PC-3 (cell line): ENCODE measurements at regions not wholly inside any gene's neighbourhood (a gene's known extent, or its start where the extent isn't known, plus 50 kb on each side); places are given as distances from the start of the nearest gene placed in this dataset.

Source experiments
- ATAC-seq: fragments of 200-7000 bp; cut with Tn5 transposase; 2 replicates; pipeline ENCODE4 v1.9.1; 2020; ENCODE audit warnings: mild to moderate bottlenecking, moderate library complexity
- BruUV-seq: library from RNA; stranded (reverse); fragments of 400-500 nt; replicated peaks from 2 replicates; lab custom pipeline; 2021; lab: Mats Ljungman, UMichigan
- CTCF ChIA-PET: fragments of 300-600 bp; sonication (Branson Sonifier 250); formaldehyde crosslinking; loops from one replicate; lab custom pipeline; 2022; ENCODE audit warnings: antibody characterized with exemption; lab: Charles Lee
- POLR2A ChIA-PET: fragments of 300-600 bp; sonication (Branson Sonifier 250); formaldehyde crosslinking; loops from one replicate; lab custom pipeline; 2022; ENCODE audit warnings: antibody characterized with exemption; ENCODE audit not compliant: unreplicated experiment; lab: Charles Lee
- DNase-seq: peaks from one replicate; pipeline ENCODE4 v3.0.0-alpha.2; 2015
- H2AFZ ChIP-seq: fragments of 300-600 bp; sonication (generic); 2 replicates; pipeline ENCODE4 v1.6.0; 2016; ENCODE audit warnings: antibody characterized with exemption, low read length
- H3F3A ChIP-seq: fragments of 300-600 bp; sonication (generic); one replicate; pipeline ENCODE4 v1.6.0; 2017; ENCODE audit warnings: antibody characterized with exemption, low read length, control low read depth, mild to moderate bottlenecking; ENCODE audit not compliant: unreplicated experiment
- H3K27ac ChIP-seq: fragments of 300-600 bp; sonication (generic); 2 replicates; pipeline ENCODE4 v1.5.1; 2016; ENCODE audit warnings: mild to moderate bottlenecking, low read length
- H3K27me3 ChIP-seq: fragments of 300-600 bp; sonication (generic); 2 replicates; pipeline ENCODE4 v1.6.1; 2016; ENCODE audit warnings: low read length, mixed read lengths
- H3K36me3 ChIP-seq: fragments of 300-600 bp; sonication (generic); 2 replicates; pipeline ENCODE4 v1.6.1; 2016; ENCODE audit warnings: low read depth, mixed run types, low read length, mixed read lengths
- H3K4me1 ChIP-seq: fragments of 300-600 bp; sonication (generic); 2 replicates; pipeline ENCODE4 v1.5.1; 2016; ENCODE audit warnings: low read length; ENCODE audit not compliant: insufficient read depth
- H3K4me2 ChIP-seq: fragments of 300-600 bp; sonication (generic); 2 replicates; pipeline ENCODE4 v1.6.0; 2016; ENCODE audit warnings: low read length
- H3K4me3 ChIP-seq: fragments of 300-600 bp; sonication (generic); 2 replicates; pipeline ENCODE4 v1.5.1; 2016; ENCODE audit warnings: mild to moderate bottlenecking, low read length, mixed read lengths
- H3K79me2 ChIP-seq: fragments of 300-600 bp; sonication (generic); 2 replicates; pipeline ENCODE4 v1.6.1; 2017; ENCODE audit warnings: low read length, mixed read lengths
- H3K9ac ChIP-seq: fragments of 300-600 bp; sonication (generic); 2 replicates; pipeline ENCODE4 v1.6.0; 2016; ENCODE audit warnings: mild to moderate bottlenecking, low read length
- H3K9me2 ChIP-seq: fragments of 300-600 bp; sonication (generic); replicated peaks from 2 replicates; pipeline ENCODE4 v1.6.1; 2016; ENCODE audit warnings: mixed run types, low read length, mixed read lengths
- H3K9me3 ChIP-seq: fragments of 300-600 bp; sonication (generic); 2 replicates; pipeline ENCODE4 v1.6.1; 2016; ENCODE audit warnings: low read length, mixed read lengths
- H4K20me1 ChIP-seq: fragments of 300-600 bp; sonication (generic); 2 replicates; pipeline ENCODE4 v1.6.1; 2016; ENCODE audit warnings: low read length, mixed read lengths
- EZH2 ChIP-seq: fragments of 300-600 bp; sonication (generic); IDR thresholded peaks from one replicate; pipeline ENCODE4 v1.6.1; 2017; ENCODE audit warnings: antibody characterized with exemption, mild to moderate bottlenecking, low read length; ENCODE audit not compliant: unreplicated experiment
- EZH2phosphoT487 ChIP-seq: fragments of 300-600 bp; sonication (generic); IDR thresholded peaks from 2 replicates; pipeline ENCODE4 v1.6.1; 2018; ENCODE audit warnings: mild to moderate bottlenecking, antibody characterized with exemption, low read length, borderline replicate concordance
- intact Hi-C: fragments of 100-400 bp; cut with micrococcal nuclease; formaldehyde crosslinking; loops from 2 replicates; pipeline ENCODE4 v1.9.0; 2023
- TF ChIP-seq, protein P1 (sequence below): fragments of 300-600 bp; sonication (generic); conservative IDR thresholded peaks from 2 replicates; pipeline ENCODE4 v1.5.1; 2017; ENCODE audit warnings: antibody characterized with exemption, low read depth, mild to moderate bottlenecking, low read length

DNA sequence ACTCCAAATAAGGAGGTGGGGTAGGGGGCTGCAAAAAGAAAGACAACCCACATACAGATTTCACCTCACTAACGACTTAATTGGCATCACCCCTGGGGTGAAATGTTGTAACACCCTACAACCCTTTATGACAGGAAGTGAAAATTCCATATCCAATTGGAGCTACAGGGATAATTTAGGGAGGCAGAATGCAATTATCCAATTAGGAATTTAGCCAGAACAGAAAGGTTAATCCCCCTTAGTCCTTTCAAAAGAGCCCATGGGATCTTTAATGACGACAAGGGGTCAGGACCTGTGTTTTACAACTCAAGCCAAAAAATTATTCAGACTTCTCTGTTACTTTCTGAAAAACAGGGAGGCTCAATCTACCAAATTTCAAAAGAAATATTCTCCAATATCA lies 1027.1 kb downstream of the TMEM182 start:
- CTCF ChIA-PET, result no interaction called here
- intact Hi-C loops, result no loop called here
- DNase-seq, result no peak

DNA sequence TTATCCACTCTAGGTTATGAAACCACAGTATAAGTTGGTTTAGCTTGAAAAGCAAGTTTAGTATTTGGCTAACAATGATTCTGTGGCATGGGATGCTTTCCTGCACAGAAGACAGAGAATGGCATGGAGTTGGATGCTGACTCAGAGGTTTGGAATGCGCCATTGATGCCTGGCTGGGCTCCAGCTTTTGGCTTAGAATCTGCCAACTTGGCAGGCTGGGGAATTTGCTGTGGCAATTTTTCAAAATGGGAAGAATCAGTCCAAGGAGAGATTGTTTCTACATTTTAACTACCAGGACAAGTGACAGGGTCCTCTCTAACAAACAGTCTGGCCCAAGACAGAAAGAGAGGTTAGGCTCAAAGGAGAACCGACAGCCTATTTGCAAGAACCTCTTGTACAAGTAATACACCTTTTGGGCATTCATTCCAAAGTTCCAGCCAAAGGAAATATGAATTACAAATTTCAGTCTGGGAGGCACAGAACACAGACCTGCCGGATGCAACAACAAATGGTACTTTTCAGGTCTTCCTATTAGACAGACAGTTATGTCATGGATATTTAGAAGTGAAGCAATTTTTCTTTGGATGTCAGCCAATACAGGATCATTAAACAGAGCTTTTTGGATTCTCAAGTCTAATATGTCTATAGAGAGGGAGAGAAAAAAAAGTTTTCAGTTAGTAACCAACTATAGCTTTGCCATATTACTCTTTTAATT lies 1027.7 kb downstream of the TMEM182 start:
- ChIA-PET POLR2A (no interaction called here), CTCF (no interaction called here)
- ATAC-seq (no peak), DNase-seq (peak; percentile 86)
- TF ChIP-seq EZH2, result no peak
- no peak for TF ChIP-seq EZH2phosphoT487
- Histone ChIP-seq H3K27ac (no peak overlapping the region), H3K4me2 (peak overlapping the region; percentile 23; the same call in 1 of the 2 replicates), H2AFZ (no peak overlapping the region), H4K20me1 (no peaks in the 10 kb centered on the region), H3K4me3 (no peak overlapping the region), H3K9me2 (no peaks in the 10 kb centered on the region), H3K36me3 (no peaks in the 10 kb centered on the region), H3K4me1 (peaks cover 12% of the 10 kb centered on the region), H3K9me3 (no peaks in the 10 kb centered on the region), H3K27me3 (no peaks in the 10 kb centered on the region), H3F3A (no peaks in the 10 kb centered on the region), H3K9ac (no peak overlapping the region), H3K79me2 (no peaks in the 10 kb centered on the region)
- BruUV-seq, result no TSS peak
- intact Hi-C loops, result no loop called here

More for the DNA sequence above, 1027.1 kb downstream of the TMEM182 start:
- POLR2A ChIA-PET, result no interaction called here
- H3F3A ChIP-seq, result no peaks in the 10 kb centered on the region
- no peak overlapping the region for H3K9ac ChIP-seq
- BruUV-seq, result no TSS peak
- H3K9me2 ChIP-seq, result no peaks in the 10 kb centered on the region
- TF ChIP-seq, protein P1, sequence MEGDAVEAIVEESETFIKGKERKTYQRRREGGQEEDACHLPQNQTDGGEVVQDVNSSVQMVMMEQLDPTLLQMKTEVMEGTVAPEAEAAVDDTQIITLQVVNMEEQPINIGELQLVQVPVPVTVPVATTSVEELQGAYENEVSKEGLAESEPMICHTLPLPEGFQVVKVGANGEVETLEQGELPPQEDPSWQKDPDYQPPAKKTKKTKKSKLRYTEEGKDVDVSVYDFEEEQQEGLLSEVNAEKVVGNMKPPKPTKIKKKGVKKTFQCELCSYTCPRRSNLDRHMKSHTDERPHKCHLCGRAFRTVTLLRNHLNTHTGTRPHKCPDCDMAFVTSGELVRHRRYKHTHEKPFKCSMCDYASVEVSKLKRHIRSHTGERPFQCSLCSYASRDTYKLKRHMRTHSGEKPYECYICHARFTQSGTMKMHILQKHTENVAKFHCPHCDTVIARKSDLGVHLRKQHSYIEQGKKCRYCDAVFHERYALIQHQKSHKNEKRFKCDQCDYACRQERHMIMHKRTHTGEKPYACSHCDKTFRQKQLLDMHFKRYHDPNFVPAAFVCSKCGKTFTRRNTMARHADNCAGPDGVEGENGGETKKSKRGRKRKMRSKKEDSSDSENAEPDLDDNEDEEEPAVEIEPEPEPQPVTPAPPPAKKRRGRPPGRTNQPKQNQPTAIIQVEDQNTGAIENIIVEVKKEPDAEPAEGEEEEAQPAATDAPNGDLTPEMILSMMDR, result no peak
- TF ChIP-seq EZH2 (no peak), EZH2phosphoT487 (no peak)
- H3K4me2 ChIP-seq, result 0 out of 2 replicates have a peak overlapping the region, but pooled peaks have one; percentile 23
- H3K4me3 ChIP-seq, result no peak overlapping the region
- ATAC-seq, result no peak
- no peak overlapping the region for H2AFZ ChIP-seq
- no peaks in the 10 kb centered on the region for H3K79me2 ChIP-seq
- H4K20me1 ChIP-seq, result no peaks in the 10 kb centered on the region
- H3K36me3 ChIP-seq, result no peaks in the 10 kb centered on the region
- no peaks in the 10 kb centered on the region for H3K9me3 ChIP-seq
- H3K27me3 ChIP-seq, result no peaks in the 10 kb centered on the region
- no peak overlapping the region for H3K27ac ChIP-seq
- H3K4me1 ChIP-seq, result peaks cover 12% of the 10 kb centered on the region

GRCh38 chr2:103792042-103792441 lies 1030.2 kb downstream of the TMEM182 start:
- Histone ChIP-seq H3K9me3 (no peaks in the 10 kb centered on the region), H4K20me1 (no peaks in the 10 kb centered on the region), H3K4me1 (peaks cover 12% of the 10 kb centered on the region), H3K4me3 (no peak overlapping the region), H2AFZ (no peak overlapping the region), H3K9me2 (no peaks in the 10 kb centered on the region), H3K27me3 (no peaks in the 10 kb centered on the region), H3K27ac (no peak overlapping the region), H3K36me3 (no peaks in the 10 kb centered on the region), H3K79me2 (no peaks in the 10 kb centered on the region), H3K9ac (no peak overlapping the region), H3F3A (no peaks in the 10 kb centered on the region), H3K4me2 (no peak overlapping the region)
- ChIA-PET POLR2A (no interaction called here), CTCF (no interaction called here)
- intact Hi-C loops, result no loop called here
- TF ChIP-seq, protein P1, result no peak
- DNase-seq, result no peak
- ATAC-seq, result no peak
- BruUV-seq, result no TSS peak
